ENCODE measurements at regions not wholly inside any gene's neighbourhood (a gene's known extent, or its start where the extent isn't known, plus 50 kb on each side); places are given as distances from the start of the nearest gene placed in this dataset.

- no peak for TF ChIP-seq CTCF (conservative IDR thresholded peaks at IDR 0.05; ENCODE audit: low read depth, low read length)
- no peak for TF ChIP-seq POLR2A (IDR thresholded peaks at IDR 0.05; ENCODE audit: low read depth, low read length)
Measured at GRCh38 chr2:102979429-102979828, 217.6 kb downstream of the TMEM182 start.
